ENCODE measurements at regions not wholly inside any gene's neighbourhood (a gene's known extent, or its start where the extent isn't known, plus 50 kb on each side); places are given as distances from the start of the nearest gene placed in this dataset.

DNA sequence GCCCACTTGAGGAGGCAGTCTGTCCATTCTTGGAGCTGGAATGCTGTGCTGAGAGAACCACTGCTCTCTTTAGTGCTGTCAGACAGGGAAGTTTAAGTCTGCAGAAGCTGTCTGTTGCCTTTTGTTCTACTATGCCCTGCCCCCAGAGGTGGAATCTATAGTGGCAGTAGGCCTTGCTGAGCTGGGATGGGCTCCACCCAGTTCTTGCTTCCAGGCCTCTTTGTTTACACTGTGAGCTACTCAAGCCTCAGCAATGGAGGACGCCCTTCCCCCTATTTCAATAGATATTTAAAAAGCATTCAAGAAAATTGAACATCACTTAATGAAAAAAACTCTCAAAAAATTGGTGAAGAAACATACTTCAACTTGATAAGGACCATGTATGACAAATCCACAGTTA, 313.5 kb downstream of the PHKB start:
- Histone ChIP-seq H3K27me3 (replicated peaks) (no peaks in the 10 kb centered on the region), H3K36me3 (replicated peaks) (no peaks in the 10 kb centered on the region), H3K4me3 (ENCODE audit: low read depth, low read length) (no peak overlapping the region), H3K27ac (no peak overlapping the region)
- TF ChIP-seq, protein P1, sequence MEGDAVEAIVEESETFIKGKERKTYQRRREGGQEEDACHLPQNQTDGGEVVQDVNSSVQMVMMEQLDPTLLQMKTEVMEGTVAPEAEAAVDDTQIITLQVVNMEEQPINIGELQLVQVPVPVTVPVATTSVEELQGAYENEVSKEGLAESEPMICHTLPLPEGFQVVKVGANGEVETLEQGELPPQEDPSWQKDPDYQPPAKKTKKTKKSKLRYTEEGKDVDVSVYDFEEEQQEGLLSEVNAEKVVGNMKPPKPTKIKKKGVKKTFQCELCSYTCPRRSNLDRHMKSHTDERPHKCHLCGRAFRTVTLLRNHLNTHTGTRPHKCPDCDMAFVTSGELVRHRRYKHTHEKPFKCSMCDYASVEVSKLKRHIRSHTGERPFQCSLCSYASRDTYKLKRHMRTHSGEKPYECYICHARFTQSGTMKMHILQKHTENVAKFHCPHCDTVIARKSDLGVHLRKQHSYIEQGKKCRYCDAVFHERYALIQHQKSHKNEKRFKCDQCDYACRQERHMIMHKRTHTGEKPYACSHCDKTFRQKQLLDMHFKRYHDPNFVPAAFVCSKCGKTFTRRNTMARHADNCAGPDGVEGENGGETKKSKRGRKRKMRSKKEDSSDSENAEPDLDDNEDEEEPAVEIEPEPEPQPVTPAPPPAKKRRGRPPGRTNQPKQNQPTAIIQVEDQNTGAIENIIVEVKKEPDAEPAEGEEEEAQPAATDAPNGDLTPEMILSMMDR (IDR thresholded peaks at IDR 0.05; ENCODE audit: low read depth, low read length, missing control alignments) = peak; percentile 48
- in situ Hi-C loops (cut with HindIII; ENCODE audit: low pct_ligation_motif_present, low sequenced_read_pairs) = no loop called here
- peak; percentile 64 for DNase-seq

DNA sequence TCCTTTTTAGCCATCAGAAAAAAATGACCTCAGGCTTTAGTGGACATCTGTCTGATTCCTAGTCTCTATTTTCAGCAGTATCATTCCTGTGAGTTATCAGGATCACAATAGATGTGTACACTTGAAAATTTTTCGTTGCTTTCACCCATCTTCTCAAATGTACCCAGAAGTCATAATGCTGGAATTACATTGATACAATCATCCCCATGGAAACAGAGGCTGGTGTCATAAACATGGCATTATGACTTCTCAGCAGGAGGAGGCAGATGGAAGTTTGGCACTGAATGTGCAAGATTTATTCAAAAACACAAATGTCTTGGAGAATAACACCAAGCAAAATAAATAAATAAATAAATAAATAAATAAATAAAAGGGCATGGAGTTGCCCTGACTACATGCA, 292.5 kb downstream of the PHKB start:
- Histone ChIP-seq H3K36me3 (replicated peaks) (no peaks in the 10 kb centered on the region), H3K27ac (no peak overlapping the region), H3K27me3 (replicated peaks) (no peaks in the 10 kb centered on the region), H3K4me3 (ENCODE audit: low read depth, low read length) (no peak overlapping the region)
- in situ Hi-C loops (cut with HindIII; ENCODE audit: low pct_ligation_motif_present, low sequenced_read_pairs) = no loop called here
- DNase-seq = no peak
- TF ChIP-seq, protein P1 (IDR thresholded peaks at IDR 0.05; ENCODE audit: low read depth, low read length, missing control alignments) = no peak
